ENCODE measurements at regions not wholly inside any gene's neighbourhood (a gene's known extent, or its start where the extent isn't known, plus 50 kb on each side); places are given as distances from the start of the nearest gene placed in this dataset.

GRCh38 chrX:122817321-122817955 lies 366.6 kb upstream of the GRIA3 start:
- Histone ChIP-seq H3K27me3 (ENCODE audit: control insufficient read depth in 1 of 2, insufficient read depth in 2 of 2, low read length in 2 of 2) (no peaks in the 10 kb centered on the region), H3K9me3 (ENCODE audit: control insufficient read depth in 1 of 2, insufficient read depth in 1 of 2, low read length in 2 of 2) (peaks cover 0 to 11% of the 10 kb centered on the region in 2 experiments), H3K4me3 (ENCODE audit: low read length) (no peak overlapping the region), H3K27ac (ENCODE audit: low read depth in 1 of 2, low read length in 2 of 2) (no peak overlapping the region), H3K4me1 (ENCODE audit: insufficient read depth, low read length) (no peaks in the 10 kb centered on the region), H3K36me3 (ENCODE audit: insufficient read depth, low read length) (no peaks in the 10 kb centered on the region)
- Mint-ChIP-seq H3K4me3 (no peak overlapping the region), H3K36me3 (ENCODE audit: low read depth) (no peaks in the 10 kb centered on the region), H3K9me3 (no peaks in the 10 kb centered on the region), H3K4me1 (ENCODE audit: low read depth) (no peaks in the 10 kb centered on the region), H3K27ac (no peak overlapping the region), H3K27me3 (no peaks in the 10 kb centered on the region)
- intact Hi-C loops (cut with DNase I, micrococcal nuclease): no loop called here
- DNase-seq: no peak
- no peak for TF ChIP-seq CTCF (IDR thresholded peaks at IDR 0.05)
- no peak for ATAC-seq (ENCODE audit: poor library complexity)
- ChIA-PET CTCF (no interaction called here), POLR2A (no interaction called here)

GRCh38 chrX:122818068-122818467 lies 366.0 kb upstream of the GRIA3 start:
- Mint-ChIP-seq H3K36me3 (ENCODE audit: low read depth) (no peaks in the 10 kb centered on the region), H3K4me3 (no peak overlapping the region), H3K9me3 (no peaks in the 10 kb centered on the region), H3K27me3 (no peaks in the 10 kb centered on the region), H3K27ac (no peak overlapping the region), H3K4me1 (ENCODE audit: low read depth) (no peaks in the 10 kb centered on the region)
- Histone ChIP-seq H3K9me3 (ENCODE audit: control insufficient read depth in 1 of 2, insufficient read depth in 1 of 2, low read length in 2 of 2) (peaks cover 0 to 11% of the 10 kb centered on the region in 2 experiments), H3K36me3 (ENCODE audit: insufficient read depth, low read length) (no peaks in the 10 kb centered on the region), H3K27ac (ENCODE audit: low read depth in 1 of 2, low read length in 2 of 2) (no peak overlapping the region), H3K27me3 (ENCODE audit: control insufficient read depth in 1 of 2, insufficient read depth in 2 of 2, low read length in 2 of 2) (no peaks in the 10 kb centered on the region), H3K4me1 (ENCODE audit: insufficient read depth, low read length) (no peaks in the 10 kb centered on the region), H3K4me3 (ENCODE audit: low read length) (no peak overlapping the region)
- ChIA-PET POLR2A (no interaction called here), CTCF (no interaction called here)
- intact Hi-C loops (cut with DNase I, micrococcal nuclease): no loop called here
- no peak for TF ChIP-seq CTCF (IDR thresholded peaks at IDR 0.05)
- DNase-seq: no peak
- no peak for ATAC-seq (ENCODE audit: poor library complexity)

- no peaks in the 10 kb centered on the region for H3K4me1 Mint-ChIP-seq (ENCODE audit: low read depth)
- POLR2A ChIA-PET: no interaction called here
- no peak for TF ChIP-seq CTCF (IDR thresholded peaks at IDR 0.05)
- no peaks in the 10 kb centered on the region for H3K9me3 Mint-ChIP-seq
- ATAC-seq (ENCODE audit: poor library complexity) (no peak), DNase-seq (no peak)
- no peak overlapping the region for H3K4me3 Mint-ChIP-seq
- Histone ChIP-seq H3K9me3 (ENCODE audit: control insufficient read depth in 1 of 2, insufficient read depth in 1 of 2, low read length in 2 of 2) (no peaks in the 10 kb centered on the region), H3K27ac (ENCODE audit: low read depth in 1 of 2, low read length in 2 of 2) (no peak overlapping the region), H3K36me3 (ENCODE audit: insufficient read depth, low read length) (no peaks in the 10 kb centered on the region), H3K27me3 (ENCODE audit: control insufficient read depth in 1 of 2, insufficient read depth in 2 of 2, low read length in 2 of 2) (no peaks in the 10 kb centered on the region), H3K4me1 (ENCODE audit: insufficient read depth, low read length) (no peaks in the 10 kb centered on the region), H3K4me3 (ENCODE audit: low read length) (no peak overlapping the region)
- CTCF ChIA-PET: no interaction called here
- no peak overlapping the region for H3K27ac Mint-ChIP-seq
- no peaks in the 10 kb centered on the region for H3K27me3 Mint-ChIP-seq
- no peaks in the 10 kb centered on the region for H3K36me3 Mint-ChIP-seq (ENCODE audit: low read depth)
- intact Hi-C loops (cut with DNase I, micrococcal nuclease): no loop called here
Observed at GRCh38 chrX:122833230-122833629, 350.8 kb upstream of the GRIA3 start.
